SK-N-SH (cell line): ENCODE measurements at regions not wholly inside any gene's neighbourhood (a gene's known extent, or its start where the extent isn't known, plus 50 kb on each side); places are given as distances from the start of the nearest gene placed in this dataset.

Experiments
- CTCF ChIA-PET: fragments of 300-600, 350-600 bp; formaldehyde crosslinking; extraction: SDS; loops from one replicate; lab custom pipeline; 2021; lab: Yijun Ruan, JAX
- POLR2A ChIA-PET: fragments of 350-600 bp; sonication (Branson Sonifier 250); formaldehyde crosslinking; extraction: SDS; loops from one replicate; lab custom pipeline; 2020; ENCODE audit warnings: antibody characterized with exemption, inconsistent platforms; lab: Yijun Ruan, JAX
- DNase-seq: peaks from one replicate; pipeline ENCODE4 v3.0.0; 2012
- H2AFZ ChIP-seq: fragments of 200-600 bp; sonication (generic); 2 replicates; pipeline ENCODE4 v1.8.1; 2016; ENCODE audit warnings: antibody characterized with exemption, mild to moderate bottlenecking, low read depth
- H3F3A ChIP-seq: fragments of 200-600 bp; sonication (generic); replicated peaks from 2 replicates; pipeline ENCODE3; 2016; ENCODE audit warnings: antibody characterized with exemption, mild to moderate bottlenecking; ENCODE audit not compliant: insufficient read depth
- H3K27ac ChIP-seq, 2 experiments: fragments of 200-500 bp in 1 of 2; fragments of 200-600 bp in 1 of 2; sonication (Bioruptor generic) in 1 of 2; sonication (generic), shearing (Covaris generic) in 1 of 2; 2 replicates each; pipeline versions ENCODE4 v1.5.1 to v1.6.1; 2014 to 2016; ENCODE audit warnings: low read depth in 2 of 2, inconsistent platforms in 1 of 2, low read length in 1 of 2, mild to moderate bottlenecking in 1 of 2, mixed read lengths in 1 of 2
- H3K27me3 ChIP-seq: fragments of 200-600 bp; sonication (generic), shearing (Covaris generic); 2 replicates; pipeline ENCODE4 v1.6.1; 2016; ENCODE audit warnings: mixed run types; ENCODE audit not compliant: insufficient read depth
- H3K36me3 ChIP-seq, 2 experiments: fragments of 200-500 bp in 1 of 2; fragments of 200-600 bp in 1 of 2; sonication (Bioruptor generic) in 1 of 2; sonication (generic) in 1 of 2; replicated peaks in 1 of 2; 2 replicates each; pipeline versions ENCODE3 to v1.5.1; 2014 to 2016; ENCODE audit warnings: low read length in 1 of 2, mild to moderate bottlenecking in 1 of 2; ENCODE audit not compliant: insufficient read depth in 2 of 2, control insufficient read depth in 1 of 2
- H3K4me1 ChIP-seq, 2 experiments: fragments of 200-500 bp in 1 of 2; fragments of 200-600 bp in 1 of 2; sonication (Bioruptor generic) in 1 of 2; sonication (generic), shearing (Covaris generic) in 1 of 2; 2 replicates each; pipeline versions ENCODE4 v1.5.1 to v1.6.1; 2014 to 2016; ENCODE audit warnings: low read depth in 1 of 2, low read length in 1 of 2, mixed run types in 1 of 2; ENCODE audit not compliant: insufficient read depth in 2 of 2, control insufficient read depth in 1 of 2
- H3K4me2 ChIP-seq: fragments of 200-600 bp; sonication (generic), shearing (Covaris generic); 2 replicates; pipeline ENCODE4 v1.6.1; 2017; ENCODE audit warnings: mixed run types
- H3K4me3 ChIP-seq, 2 experiments: fragments of 200-500 bp in 1 of 2; fragments of 200-600 bp in 1 of 2; sonication (Bioruptor generic) in 1 of 2; sonication (generic), shearing (Covaris generic) in 1 of 2; 2 replicates each; pipeline versions ENCODE4 v1.5.1 to v1.8.1; 2014 to 2016; ENCODE audit warnings: low read depth in 2 of 2, inconsistent platforms in 1 of 2, low read length in 1 of 2, mild to moderate bottlenecking in 1 of 2, mixed read lengths in 1 of 2, moderate library complexity in 1 of 2
- H3K79me2 ChIP-seq: fragments of 200-600 bp; sonication (generic); 2 replicates; pipeline ENCODE4 v1.8.1; 2017; ENCODE audit warnings: mild to moderate bottlenecking; ENCODE audit not compliant: insufficient read depth
- H3K9ac ChIP-seq: fragments of 200-600 bp; sonication (generic); 2 replicates; pipeline ENCODE4 v1.6.1; 2017; ENCODE audit warnings: mixed run types
- H3K9me2 ChIP-seq: fragments of 200-600 bp; sonication (generic); 2 replicates; pipeline ENCODE4 v1.6.1; 2017; ENCODE audit warnings: mixed run types
- H3K9me3 ChIP-seq: fragments of 200-600 bp; sonication (generic); 2 replicates; pipeline ENCODE4 v1.6.1; 2017; ENCODE audit warnings: mixed run types, mild to moderate bottlenecking, moderate library complexity
- H4K20me1 ChIP-seq: fragments of 200-600 bp; sonication (generic); 2 replicates; pipeline ENCODE4 v1.6.1; 2017; ENCODE audit warnings: mild to moderate bottlenecking, mixed run types; ENCODE audit not compliant: insufficient read depth
- EZH2phosphoT487 ChIP-seq: fragments of 200-600 bp; sonication (generic); IDR thresholded peaks from 2 replicates; pipeline ENCODE4 v1.6.1; 2017; ENCODE audit warnings: low read depth, mixed run types, mild to moderate bottlenecking, antibody characterized with exemption, moderate library complexity, borderline replicate concordance
- FOSL2 ChIP-seq: IDR thresholded peaks from 2 replicates; pipeline ENCODE4 v1.4.0; 2012; ENCODE audit warnings: low read depth, mild to moderate bottlenecking, moderate library complexity, borderline replicate concordance
- FOXJ3 ChIP-seq: sonication (generic); formaldehyde crosslinking; IDR thresholded peaks from 2 replicates; pipeline ENCODE4 v1.5.1; 2020; ENCODE audit warnings: mild to moderate bottlenecking, missing genetic modification reagents
- FOXM1 ChIP-seq: IDR thresholded peaks from 2 replicates; pipeline ENCODE4 v1.4.0; 2012; ENCODE audit warnings: low read depth, mild to moderate bottlenecking
- GABPA ChIP-seq: IDR thresholded peaks from 2 replicates; pipeline ENCODE4 v1.4.0; 2012; ENCODE audit warnings: low read depth, mild to moderate bottlenecking
- GATA2 ChIP-seq: sonication (generic); formaldehyde crosslinking; IDR thresholded peaks from 2 replicates; pipeline ENCODE4 v1.5.0; 2020; ENCODE audit warnings: mild to moderate bottlenecking, missing genetic modification reagents
- JUND ChIP-seq: IDR thresholded peaks from 2 replicates; pipeline ENCODE4 v1.4.0; 2012
- MEF2A ChIP-seq: IDR thresholded peaks from 2 replicates; pipeline ENCODE4 v1.4.0; 2012; ENCODE audit warnings: low read depth, borderline replicate concordance
- MXI1 ChIP-seq: IDR thresholded peaks from 2 replicates; pipeline ENCODE4 v1.6.1; 2012; ENCODE audit warnings: mild to moderate bottlenecking, low read depth, low read length, improper control_type of control experiment
- NFIC ChIP-seq: IDR thresholded peaks from 2 replicates; pipeline ENCODE4 v1.4.0; 2012; ENCODE audit warnings: borderline replicate concordance
- NRF1 ChIP-seq: IDR thresholded peaks from 2 replicates; pipeline ENCODE4 v1.6.1; 2012; ENCODE audit warnings: low read depth, mild to moderate bottlenecking, low read length
- RAD21 ChIP-seq: IDR thresholded peaks from 2 replicates; pipeline ENCODE4 v1.6.1; 2012; ENCODE audit warnings: mild to moderate bottlenecking, low read length
- RXRA ChIP-seq: IDR thresholded peaks from 2 replicates; pipeline ENCODE4 v1.4.0; 2012; ENCODE audit warnings: low read depth, mild to moderate bottlenecking, borderline replicate concordance
- SIN3A ChIP-seq: IDR thresholded peaks from 2 replicates; pipeline ENCODE4 v1.6.1; 2012; ENCODE audit warnings: low read depth, mild to moderate bottlenecking, low read length, moderate library complexity, borderline replicate concordance
- SMC3 ChIP-seq: IDR thresholded peaks from 2 replicates; pipeline ENCODE4 v1.6.1; 2012; ENCODE audit warnings: low read depth, low read length, improper control_type of control experiment
- TAF1 ChIP-seq: IDR thresholded peaks from 2 replicates; pipeline ENCODE4 v1.6.1; 2012; ENCODE audit warnings: low read depth, mild to moderate bottlenecking, low read length, moderate library complexity, borderline replicate concordance
- TCF12 ChIP-seq: IDR thresholded peaks from 2 replicates; pipeline ENCODE4 v1.4.0; 2012
- YY1 ChIP-seq: IDR thresholded peaks from 2 replicates; pipeline ENCODE4 v1.4.0; 2012; ENCODE audit warnings: low read depth, mild to moderate bottlenecking
- WGBS: methylation state at CpG from one replicate; pipeline ENCODE4 v1.1.6; 2017; ENCODE audit warnings: low lambda C conversion rate; 5-methylcytosine and 5-hydroxymethylcytosine counted together
- TF ChIP-seq, protein P1 (sequence below): IDR thresholded peaks from 2 replicates; pipeline ENCODE4 v1.4.0; 2012; ENCODE audit warnings: low read depth, borderline replicate concordance
- TF ChIP-seq, protein P2 (sequence below): IDR thresholded peaks from 2 replicates; pipeline ENCODE4 v1.4.0; 2012; ENCODE audit warnings: low read depth, borderline replicate concordance
- TF ChIP-seq, protein P3 (sequence below): IDR thresholded peaks from 2 replicates; pipeline ENCODE4; 2012
- TF ChIP-seq, protein P4 (sequence below): fragments of 150-350 bp; IDR thresholded peaks from 2 replicates; pipeline ENCODE4 v1.6.1; 2017; ENCODE audit warnings: antibody characterized with exemption, low read length, low read depth, borderline replicate concordance
- TF ChIP-seq, protein P5 (sequence below): fragments of 200-600 bp; sonication (generic); IDR thresholded peaks from 2 replicates; pipeline ENCODE4 v1.6.1; 2017; ENCODE audit warnings: antibody characterized with exemption, mild to moderate bottlenecking, moderate library complexity

DNA sequence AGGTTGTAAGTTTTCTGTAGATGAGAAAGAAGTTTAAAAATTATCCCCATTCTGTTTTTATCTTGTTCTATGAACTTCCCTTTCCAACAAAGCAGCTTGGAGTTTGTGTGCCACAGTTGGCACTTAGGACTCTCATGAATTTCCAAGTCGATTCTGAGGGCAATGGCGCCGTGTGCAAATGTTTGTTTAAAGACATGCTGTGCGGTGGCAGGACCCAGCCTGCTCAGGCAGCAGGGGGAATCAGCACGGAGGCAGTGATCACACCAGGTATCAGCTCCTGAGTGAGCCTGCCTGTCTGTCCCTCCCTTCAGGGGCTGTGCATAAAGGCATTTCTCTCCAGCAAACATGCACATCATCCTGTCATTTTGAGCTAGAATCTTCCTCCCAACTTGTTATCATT is 109.8 kb upstream of the WDR11 start:
- ChIA-PET CTCF (interaction anchor here (0.9 to 2.0 kb wide), 3 partner anchors 23 to 317 kb away, joined by 3 to 6 read pairs (median 3); no protein-coding TSS in a partner anchor), POLR2A (no interaction called here)
- Histone ChIP-seq H4K20me1 (no peaks in the 10 kb centered on the region), H3K4me3 (no peak overlapping the region), H3F3A (no peaks in the 10 kb centered on the region), H3K36me3 (no peaks in the 10 kb centered on the region), H3K9me3 (no peaks in the 10 kb centered on the region), H3K4me1 (peaks cover 0 to 3% of the 10 kb centered on the region in 2 experiments; a peak in 1 of 4 replicates), H3K79me2 (no peaks in the 10 kb centered on the region), H3K9ac (no peak overlapping the region), H3K9me2 (no peaks in the 10 kb centered on the region), H3K27ac (no peak overlapping the region), H2AFZ (no peak overlapping the region), H3K27me3 (no peaks in the 10 kb centered on the region), H3K4me2 (no peak overlapping the region)
- TF ChIP-seq GATA2 (CRISPR knock-in tag) (no peak), FOSL2 (no peak), TAF1 (no peak), MEF2A (no peak), JUND (no peak), RAD21 (no peak), MXI1 (no peak)
- no peak for DNase-seq
- 66% methylated on average over 5 of the region's 5 CpGs for WGBS

DNA sequence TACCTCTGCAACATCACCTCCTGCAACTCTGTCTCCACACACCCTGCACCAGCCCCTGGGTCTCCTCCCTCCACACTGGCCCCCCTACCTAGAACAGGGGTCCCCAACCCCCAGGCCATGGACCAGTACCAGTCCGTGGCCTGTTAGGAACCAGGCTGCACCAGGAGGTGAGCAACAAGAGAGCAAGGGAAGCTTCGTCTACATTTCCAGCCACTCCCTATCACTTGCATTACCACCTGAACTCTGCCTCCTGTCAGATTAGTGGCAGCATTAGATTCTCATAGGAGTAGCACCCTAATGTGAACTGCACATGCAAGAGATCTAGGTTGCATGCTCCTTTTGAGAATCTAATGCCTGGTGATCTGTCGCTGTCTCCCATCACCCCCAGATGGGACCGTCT is 108.8 kb upstream of the WDR11 start:
- 71% methylated on average over 4 of the region's 4 CpGs for WGBS

More for the DNA sequence above, 108.8 kb upstream of the WDR11 start:
- no peaks in the 10 kb centered on the region for H3K36me3 ChIP-seq
- H3K9me2 ChIP-seq, result no peaks in the 10 kb centered on the region
- TF ChIP-seq JUND (no peak), EZH2phosphoT487 (no peak), FOSL2 (no peak), FOXJ3 (no peak), YY1 (no peak), RXRA (no peak), GABPA (no peak), TAF1 (no peak), NFIC (no peak), SMC3 (no peak), FOXM1 (no peak), TCF12 (no peak), SIN3A (no peak), NRF1 (no peak)
- TF ChIP-seq, protein P1, sequence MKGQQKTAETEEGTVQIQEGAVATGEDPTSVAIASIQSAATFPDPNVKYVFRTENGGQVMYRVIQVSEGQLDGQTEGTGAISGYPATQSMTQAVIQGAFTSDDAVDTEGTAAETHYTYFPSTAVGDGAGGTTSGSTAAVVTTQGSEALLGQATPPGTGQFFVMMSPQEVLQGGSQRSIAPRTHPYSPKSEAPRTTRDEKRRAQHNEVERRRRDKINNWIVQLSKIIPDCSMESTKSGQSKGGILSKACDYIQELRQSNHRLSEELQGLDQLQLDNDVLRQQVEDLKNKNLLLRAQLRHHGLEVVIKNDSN, result no peak
- TF ChIP-seq, protein P2, sequence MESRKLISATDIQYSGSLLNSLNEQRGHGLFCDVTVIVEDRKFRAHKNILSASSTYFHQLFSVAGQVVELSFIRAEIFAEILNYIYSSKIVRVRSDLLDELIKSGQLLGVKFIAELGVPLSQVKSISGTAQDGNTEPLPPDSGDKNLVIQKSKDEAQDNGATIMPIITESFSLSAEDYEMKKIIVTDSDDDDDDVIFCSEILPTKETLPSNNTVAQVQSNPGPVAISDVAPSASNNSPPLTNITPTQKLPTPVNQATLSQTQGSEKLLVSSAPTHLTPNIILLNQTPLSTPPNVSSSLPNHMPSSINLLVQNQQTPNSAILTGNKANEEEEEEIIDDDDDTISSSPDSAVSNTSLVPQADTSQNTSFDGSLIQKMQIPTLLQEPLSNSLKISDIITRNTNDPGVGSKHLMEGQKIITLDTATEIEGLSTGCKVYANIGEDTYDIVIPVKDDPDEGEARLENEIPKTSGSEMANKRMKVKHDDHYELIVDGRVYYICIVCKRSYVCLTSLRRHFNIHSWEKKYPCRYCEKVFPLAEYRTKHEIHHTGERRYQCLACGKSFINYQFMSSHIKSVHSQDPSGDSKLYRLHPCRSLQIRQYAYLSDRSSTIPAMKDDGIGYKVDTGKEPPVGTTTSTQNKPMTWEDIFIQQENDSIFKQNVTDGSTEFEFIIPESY, result no peak
- TF ChIP-seq, protein P3, sequence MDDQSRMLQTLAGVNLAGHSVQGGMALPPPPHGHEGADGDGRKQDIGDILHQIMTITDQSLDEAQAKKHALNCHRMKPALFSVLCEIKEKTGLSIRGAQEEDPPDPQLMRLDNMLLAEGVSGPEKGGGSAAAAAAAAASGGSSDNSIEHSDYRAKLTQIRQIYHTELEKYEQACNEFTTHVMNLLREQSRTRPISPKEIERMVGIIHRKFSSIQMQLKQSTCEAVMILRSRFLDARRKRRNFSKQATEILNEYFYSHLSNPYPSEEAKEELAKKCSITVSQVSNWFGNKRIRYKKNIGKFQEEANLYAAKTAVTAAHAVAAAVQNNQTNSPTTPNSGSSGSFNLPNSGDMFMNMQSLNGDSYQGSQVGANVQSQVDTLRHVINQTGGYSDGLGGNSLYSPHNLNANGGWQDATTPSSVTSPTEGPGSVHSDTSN, result no peak
- TF ChIP-seq, protein P4, sequence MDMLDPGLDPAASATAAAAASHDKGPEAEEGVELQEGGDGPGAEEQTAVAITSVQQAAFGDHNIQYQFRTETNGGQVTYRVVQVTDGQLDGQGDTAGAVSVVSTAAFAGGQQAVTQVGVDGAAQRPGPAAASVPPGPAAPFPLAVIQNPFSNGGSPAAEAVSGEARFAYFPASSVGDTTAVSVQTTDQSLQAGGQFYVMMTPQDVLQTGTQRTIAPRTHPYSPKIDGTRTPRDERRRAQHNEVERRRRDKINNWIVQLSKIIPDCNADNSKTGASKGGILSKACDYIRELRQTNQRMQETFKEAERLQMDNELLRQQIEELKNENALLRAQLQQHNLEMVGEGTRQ, result no peak
- TF ChIP-seq, protein P5, sequence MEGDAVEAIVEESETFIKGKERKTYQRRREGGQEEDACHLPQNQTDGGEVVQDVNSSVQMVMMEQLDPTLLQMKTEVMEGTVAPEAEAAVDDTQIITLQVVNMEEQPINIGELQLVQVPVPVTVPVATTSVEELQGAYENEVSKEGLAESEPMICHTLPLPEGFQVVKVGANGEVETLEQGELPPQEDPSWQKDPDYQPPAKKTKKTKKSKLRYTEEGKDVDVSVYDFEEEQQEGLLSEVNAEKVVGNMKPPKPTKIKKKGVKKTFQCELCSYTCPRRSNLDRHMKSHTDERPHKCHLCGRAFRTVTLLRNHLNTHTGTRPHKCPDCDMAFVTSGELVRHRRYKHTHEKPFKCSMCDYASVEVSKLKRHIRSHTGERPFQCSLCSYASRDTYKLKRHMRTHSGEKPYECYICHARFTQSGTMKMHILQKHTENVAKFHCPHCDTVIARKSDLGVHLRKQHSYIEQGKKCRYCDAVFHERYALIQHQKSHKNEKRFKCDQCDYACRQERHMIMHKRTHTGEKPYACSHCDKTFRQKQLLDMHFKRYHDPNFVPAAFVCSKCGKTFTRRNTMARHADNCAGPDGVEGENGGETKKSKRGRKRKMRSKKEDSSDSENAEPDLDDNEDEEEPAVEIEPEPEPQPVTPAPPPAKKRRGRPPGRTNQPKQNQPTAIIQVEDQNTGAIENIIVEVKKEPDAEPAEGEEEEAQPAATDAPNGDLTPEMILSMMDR, result no peak
- H3K9ac ChIP-seq, result no peak overlapping the region
- CTCF ChIA-PET, result no interaction called here
- H3K27me3 ChIP-seq, result no peaks in the 10 kb centered on the region
- POLR2A ChIA-PET, result no interaction called here
- H3F3A ChIP-seq, result no peaks in the 10 kb centered on the region
- no peak for DNase-seq
- H3K4me1 ChIP-seq, result peaks cover 0 to 4% of the 10 kb centered on the region in 2 experiments; a peak in 1 of 4 replicates
- H3K4me3 ChIP-seq, result no peak overlapping the region
- no peaks in the 10 kb centered on the region for H3K9me3 ChIP-seq
- H3K4me2 ChIP-seq, result no peak overlapping the region
- no peaks in the 10 kb centered on the region for H3K79me2 ChIP-seq
- H4K20me1 ChIP-seq, result no peaks in the 10 kb centered on the region
- no peak overlapping the region for H2AFZ ChIP-seq
- H3K27ac ChIP-seq, result no peak overlapping the region
